ENCODE measurements at regions not wholly inside any gene's neighbourhood (a gene's known extent, or its start where the extent isn't known, plus 50 kb on each side); places are given as distances from the start of the nearest gene placed in this dataset.

DNA sequence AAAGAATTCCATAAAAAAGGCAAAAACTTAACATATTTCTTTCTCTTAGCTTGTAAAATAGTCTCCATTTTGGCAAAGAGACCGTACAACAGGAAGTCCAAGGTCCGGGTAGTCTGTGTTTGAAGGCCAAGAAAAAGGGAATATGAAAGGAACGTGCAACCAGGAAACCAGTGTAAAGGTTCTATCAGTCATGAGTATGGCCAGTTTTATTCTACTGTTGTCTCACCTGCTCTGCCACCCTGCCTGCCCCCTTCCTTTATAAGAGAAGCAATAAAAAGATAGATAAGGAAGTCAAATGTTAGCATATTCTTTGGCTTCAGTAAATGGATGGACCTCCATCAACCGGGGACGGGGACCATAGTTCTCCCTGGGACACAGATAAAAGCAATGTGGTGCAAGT lies 370.6 kb upstream of the ROBO2 start:
- TF ChIP-seq CTCF (IDR thresholded peaks at IDR 0.05), result no peak
- no peak for TF ChIP-seq EZH2 (IDR thresholded peaks at IDR 0.05)
